ENCODE measurements at regions not wholly inside any gene's neighbourhood (a gene's known extent, or its start where the extent isn't known, plus 50 kb on each side); places are given as distances from the start of the nearest gene placed in this dataset.

DNA sequence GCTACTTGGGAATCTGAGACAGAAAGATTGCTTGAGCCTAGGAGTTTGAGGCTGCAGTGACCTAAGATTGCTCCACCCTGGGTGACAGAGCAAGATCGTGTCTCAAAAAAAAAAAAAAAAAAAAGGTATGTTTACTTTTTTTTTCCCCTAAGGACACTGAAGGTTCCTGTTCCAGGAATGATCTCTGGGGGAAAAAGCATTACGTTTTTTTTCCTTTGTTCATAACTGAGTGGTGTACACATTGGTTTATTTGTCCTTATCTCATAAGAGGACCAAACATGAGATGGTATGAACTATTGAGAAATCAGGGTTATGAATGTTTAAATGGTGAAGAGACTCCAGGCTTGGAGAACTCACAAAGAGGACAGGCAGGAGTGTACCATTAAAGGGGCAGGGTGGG lies 120.4 kb upstream of the IL1RAPL2 start:
- ATAC-seq (ENCODE audit: poor library complexity), result no peak

DNA sequence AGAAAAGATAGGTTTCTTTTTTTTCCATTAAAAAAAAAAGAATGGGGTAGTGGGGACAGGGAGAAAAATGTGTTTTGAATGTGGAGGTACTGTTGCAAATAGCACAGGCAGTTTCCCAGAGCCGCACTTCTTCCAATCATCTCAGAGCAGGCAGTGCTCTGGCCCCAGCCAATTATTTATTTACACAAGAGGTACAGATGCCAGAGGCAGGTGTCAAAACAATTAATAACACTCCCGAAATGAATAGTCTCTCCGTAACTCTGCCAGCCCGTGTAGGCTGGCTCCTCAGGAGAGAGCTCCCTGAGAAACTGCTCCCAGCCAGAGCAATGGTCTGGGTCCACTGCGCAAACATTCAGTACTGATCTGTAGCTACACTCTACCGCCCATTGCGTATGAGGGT lies 130.8 kb upstream of the IL1RAPL2 start:
- Mint-ChIP-seq H3K9me3 (no peaks in the 10 kb centered on the region), H3K4me1 (ENCODE audit: low read depth) (no peaks in the 10 kb centered on the region), H3K4me3 (no peak overlapping the region), H3K27me3 (no peaks in the 10 kb centered on the region), H3K27ac (no peak overlapping the region), H3K36me3 (ENCODE audit: low read depth) (no peaks in the 10 kb centered on the region)
- H3K4me3 ChIP-seq (ENCODE audit: low read length), result no peak overlapping the region
- DNase-seq (no peak), ATAC-seq (ENCODE audit: poor library complexity) (no peak)
- H3K27me3 ChIP-seq (ENCODE audit: control insufficient read depth in 1 of 2, insufficient read depth in 2 of 2, low read length in 2 of 2), result no peaks in the 10 kb centered on the region
- intact Hi-C loops (cut with DNase I, micrococcal nuclease), result no loop called here
- TF ChIP-seq, protein P1, sequence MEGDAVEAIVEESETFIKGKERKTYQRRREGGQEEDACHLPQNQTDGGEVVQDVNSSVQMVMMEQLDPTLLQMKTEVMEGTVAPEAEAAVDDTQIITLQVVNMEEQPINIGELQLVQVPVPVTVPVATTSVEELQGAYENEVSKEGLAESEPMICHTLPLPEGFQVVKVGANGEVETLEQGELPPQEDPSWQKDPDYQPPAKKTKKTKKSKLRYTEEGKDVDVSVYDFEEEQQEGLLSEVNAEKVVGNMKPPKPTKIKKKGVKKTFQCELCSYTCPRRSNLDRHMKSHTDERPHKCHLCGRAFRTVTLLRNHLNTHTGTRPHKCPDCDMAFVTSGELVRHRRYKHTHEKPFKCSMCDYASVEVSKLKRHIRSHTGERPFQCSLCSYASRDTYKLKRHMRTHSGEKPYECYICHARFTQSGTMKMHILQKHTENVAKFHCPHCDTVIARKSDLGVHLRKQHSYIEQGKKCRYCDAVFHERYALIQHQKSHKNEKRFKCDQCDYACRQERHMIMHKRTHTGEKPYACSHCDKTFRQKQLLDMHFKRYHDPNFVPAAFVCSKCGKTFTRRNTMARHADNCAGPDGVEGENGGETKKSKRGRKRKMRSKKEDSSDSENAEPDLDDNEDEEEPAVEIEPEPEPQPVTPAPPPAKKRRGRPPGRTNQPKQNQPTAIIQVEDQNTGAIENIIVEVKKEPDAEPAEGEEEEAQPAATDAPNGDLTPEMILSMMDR (IDR thresholded peaks at IDR 0.05), result no peak
- POLR2A ChIA-PET, result no interaction called here
- CTCF ChIA-PET, result no interaction called here
- no peaks in the 10 kb centered on the region for H3K36me3 ChIP-seq (ENCODE audit: insufficient read depth, low read length)
- no peaks in the 10 kb centered on the region for H3K9me3 ChIP-seq (ENCODE audit: control insufficient read depth in 1 of 2, insufficient read depth in 1 of 2, low read length in 2 of 2)
- H3K4me1 ChIP-seq (ENCODE audit: insufficient read depth, low read length), result no peaks in the 10 kb centered on the region
- H3K27ac ChIP-seq (ENCODE audit: low read depth in 1 of 2, low read length in 2 of 2), result no peak overlapping the region

More for the DNA sequence above, 120.4 kb upstream of the IL1RAPL2 start:
- Histone ChIP-seq H3K4me1 (ENCODE audit: insufficient read depth, low read length) (no peaks in the 10 kb centered on the region), H3K36me3 (ENCODE audit: insufficient read depth, low read length) (no peaks in the 10 kb centered on the region), H3K27me3 (ENCODE audit: control insufficient read depth in 1 of 2, insufficient read depth in 2 of 2, low read length in 2 of 2) (no peaks in the 10 kb centered on the region), H3K4me3 (ENCODE audit: low read length) (no peak overlapping the region), H3K9me3 (ENCODE audit: control insufficient read depth in 1 of 2, insufficient read depth in 1 of 2, low read length in 2 of 2) (no peaks in the 10 kb centered on the region), H3K27ac (ENCODE audit: low read depth in 1 of 2, low read length in 2 of 2) (no peak overlapping the region)
- ChIA-PET POLR2A (no interaction called here), CTCF (no interaction called here)
- TF ChIP-seq, protein P1 (IDR thresholded peaks at IDR 0.05), result no peak
- Mint-ChIP-seq H3K36me3 (ENCODE audit: low read depth) (no peaks in the 10 kb centered on the region), H3K4me3 (no peak overlapping the region), H3K9me3 (no peaks in the 10 kb centered on the region), H3K27me3 (no peaks in the 10 kb centered on the region), H3K27ac (no peak overlapping the region), H3K4me1 (ENCODE audit: low read depth) (no peaks in the 10 kb centered on the region)
- intact Hi-C loops (cut with DNase I, micrococcal nuclease), result no loop called here
- no peak for DNase-seq

DNA sequence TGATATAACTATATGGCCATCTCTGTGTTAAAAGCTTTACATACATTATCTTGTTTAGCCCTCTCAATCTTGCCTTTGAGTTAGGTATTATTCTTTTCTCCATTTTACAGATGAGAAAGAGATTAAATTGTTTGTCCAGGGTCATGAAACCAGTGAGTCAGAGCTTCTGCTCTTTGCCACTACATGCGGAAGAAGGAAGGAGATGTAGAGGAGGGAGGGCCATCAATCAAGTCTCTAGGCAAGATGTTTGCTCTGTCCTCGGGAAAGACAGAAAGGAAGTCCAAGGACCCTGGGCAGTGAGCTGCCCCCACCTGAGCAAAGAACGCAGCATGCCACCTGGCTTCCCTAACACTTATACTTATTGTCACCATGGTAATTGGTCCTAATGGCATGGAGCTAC lies 133.7 kb upstream of the IL1RAPL2 start:
- H3K9me3 ChIP-seq (ENCODE audit: control insufficient read depth in 1 of 2, insufficient read depth in 1 of 2, low read length in 2 of 2), result no peaks in the 10 kb centered on the region
- Mint-ChIP-seq H3K9me3 (no peaks in the 10 kb centered on the region), H3K4me1 (ENCODE audit: low read depth) (no peaks in the 10 kb centered on the region), H3K36me3 (ENCODE audit: low read depth) (no peaks in the 10 kb centered on the region), H3K27ac (no peak overlapping the region), H3K27me3 (no peaks in the 10 kb centered on the region), H3K4me3 (no peak overlapping the region)
- DNase-seq (no peak), ATAC-seq (ENCODE audit: poor library complexity) (no peak)
- CTCF ChIA-PET, result no interaction called here
- TF ChIP-seq, protein P1 (IDR thresholded peaks at IDR 0.05), result no peak
- H3K4me3 ChIP-seq (ENCODE audit: low read length), result no peak overlapping the region
- no peak overlapping the region for H3K27ac ChIP-seq (ENCODE audit: low read depth in 1 of 2, low read length in 2 of 2)
- H3K27me3 ChIP-seq (ENCODE audit: control insufficient read depth in 1 of 2, insufficient read depth in 2 of 2, low read length in 2 of 2), result no peaks in the 10 kb centered on the region
- H3K4me1 ChIP-seq (ENCODE audit: insufficient read depth, low read length), result no peaks in the 10 kb centered on the region
- intact Hi-C loops (cut with DNase I, micrococcal nuclease), result no loop called here
- POLR2A ChIA-PET, result no interaction called here
- no peaks in the 10 kb centered on the region for H3K36me3 ChIP-seq (ENCODE audit: insufficient read depth, low read length)
